IPS DF 6.9 (cell line): ENCODE measurements at regions not wholly inside any gene's neighbourhood (a gene's known extent, or its start where the extent isn't known, plus 50 kb on each side); places are given as distances from the start of the nearest gene placed in this dataset.

ENCODE experiments used
- DNase-seq: peaks from one replicate; pipeline ENCODE4 v3.0.0-alpha.2; 2013; ENCODE audit warnings: low read depth, low spot score
- H3K27ac ChIP-seq: one replicate; pipeline ENCODE4 v1.5.1; 2013; ENCODE audit warnings: low read length, control low read depth
- H3K27me3 ChIP-seq: 2 replicates; pipeline ENCODE4 v1.6.1; 2013; ENCODE audit warnings: mild to moderate bottlenecking, low read length; ENCODE audit not compliant: control insufficient read depth, insufficient read depth
- H3K36me3 ChIP-seq: 2 replicates; pipeline ENCODE4 v1.6.1; 2013; ENCODE audit warnings: low read length; ENCODE audit not compliant: control insufficient read depth, insufficient read depth
- H3K4me1 ChIP-seq: 2 replicates; pipeline ENCODE4 v1.6.1; 2013; ENCODE audit warnings: low read length; ENCODE audit not compliant: control insufficient read depth, insufficient read depth
- H3K4me3 ChIP-seq: 2 replicates; pipeline ENCODE4 v1.5.1; 2013; ENCODE audit warnings: mild to moderate bottlenecking, low read length
- H3K9me3 ChIP-seq: 2 replicates; pipeline ENCODE4 v1.6.1; 2013; ENCODE audit warnings: low read length, inconsistent platforms; ENCODE audit not compliant: control insufficient read depth, insufficient read depth
- WGBS: extraction: QIAGEN DNeasy Blood & Tissue Kit; methylation state at CpG from one replicate; pipeline ENCODE4 v1.1.7; 2013; ENCODE audit warnings: mixed read lengths, missing lambda C conversion rate; ENCODE audit not compliant: insufficient read length, insufficient coverage; 5-methylcytosine and 5-hydroxymethylcytosine counted together

- DNase-seq, result no peak
- no peaks in the 10 kb centered on the region for H3K27me3 ChIP-seq
- no peaks in the 10 kb centered on the region; the same call in 1 of the 2 replicates for H3K4me1 ChIP-seq
- no peaks in the 10 kb centered on the region for H3K36me3 ChIP-seq
- no peaks in the 10 kb centered on the region for H3K9me3 ChIP-seq
- no peak overlapping the region for H3K4me3 ChIP-seq
- no CpG with 5 or more reads among the region's 1 CpG for WGBS
- H3K27ac ChIP-seq, result no peak overlapping the region
Observed at GRCh38 chr7:46854958-46855473, 726.9 kb downstream of the TNS3 start.

GRCh38 chr7:46853451-46853850 lies 728.5 kb downstream of the TNS3 start:
- Histone ChIP-seq H3K9me3 (no peaks in the 10 kb centered on the region), H3K27ac (no peak overlapping the region), H3K36me3 (no peaks in the 10 kb centered on the region)

DNA sequence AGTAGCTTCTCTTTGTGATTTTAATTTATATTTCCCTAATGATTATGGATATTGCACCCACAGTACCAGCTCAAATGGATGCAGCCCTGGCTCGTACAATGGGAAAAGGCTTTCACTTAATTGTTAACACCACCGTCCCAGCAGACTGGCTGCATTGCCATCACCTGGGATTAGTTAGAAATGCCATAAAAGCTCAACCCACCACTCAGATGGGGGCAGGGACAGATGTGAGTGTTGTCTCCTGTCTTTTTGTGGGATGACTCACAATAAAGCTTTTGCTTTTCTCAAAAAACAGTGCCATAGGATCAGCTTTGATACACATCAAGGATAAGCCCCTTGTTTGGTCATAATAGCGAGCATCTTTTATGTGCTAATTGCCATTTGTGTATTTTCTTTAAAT lies 729.1 kb downstream of the TNS3 start:
- Histone ChIP-seq H3K4me3 (no peak overlapping the region), H3K9me3 (no peaks in the 10 kb centered on the region), H3K36me3 (no peaks in the 10 kb centered on the region), H3K27me3 (no peaks in the 10 kb centered on the region), H3K27ac (no peak overlapping the region), H3K4me1 (no peaks in the 10 kb centered on the region; the same call in 1 of the 2 replicates)
- DNase-seq, result no peak
- no CpG with 5 or more reads among the region's 3 CpGs for WGBS

More at GRCh38 chr7:46853451-46853850, 728.5 kb downstream of the TNS3 start:
- H3K4me1 ChIP-seq, result no peaks in the 10 kb centered on the region; the same call in 1 of the 2 replicates
- no CpG with 5 or more reads among the region's 1 CpG for WGBS
- H3K27me3 ChIP-seq, result no peaks in the 10 kb centered on the region
- DNase-seq, result no peak
- no peak overlapping the region for H3K4me3 ChIP-seq

- H3K36me3 ChIP-seq, result no peaks in the 10 kb centered on the region
- no peaks in the 10 kb centered on the region; the same call in 1 of the 2 replicates for H3K4me1 ChIP-seq
- DNase-seq, result no peak
- H3K27ac ChIP-seq, result no peak overlapping the region
- H3K4me3 ChIP-seq, result no peak overlapping the region
- no peaks in the 10 kb centered on the region for H3K27me3 ChIP-seq
- 100% methylated on average over 1 of the region's 10 CpGs for WGBS
- no peaks in the 10 kb centered on the region for H3K9me3 ChIP-seq
Observed at GRCh38 chr7:46850563-46851330, 731.2 kb downstream of the TNS3 start.

DNA sequence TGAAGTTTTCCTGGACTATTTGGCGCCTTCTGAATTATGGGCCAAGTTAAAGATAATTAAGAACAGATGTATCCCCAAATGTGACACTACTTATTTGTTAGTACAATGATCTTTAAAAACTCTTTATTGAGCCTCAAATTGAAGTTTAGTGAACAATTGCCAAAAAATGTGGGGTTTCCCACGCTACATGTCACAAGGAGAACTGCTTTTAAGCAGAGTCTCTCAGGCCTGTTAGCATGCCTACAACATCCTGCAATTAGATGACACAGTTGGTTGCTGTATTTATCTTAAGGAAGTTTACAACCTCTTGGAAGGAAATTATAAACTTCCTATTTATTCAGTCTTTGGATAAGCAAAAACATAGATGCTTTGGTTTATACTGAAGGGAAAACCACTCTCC lies 733.0 kb downstream of the TNS3 start:
- DNase-seq, result no peak
- Histone ChIP-seq H3K36me3 (no peaks in the 10 kb centered on the region), H3K9me3 (no peaks in the 10 kb centered on the region), H3K27me3 (no peaks in the 10 kb centered on the region), H3K4me3 (no peak overlapping the region), H3K4me1 (no peaks in the 10 kb centered on the region; the same call in 1 of the 2 replicates), H3K27ac (no peak overlapping the region)
- WGBS, result no CpG with 5 or more reads among the region's 2 CpGs

DNA sequence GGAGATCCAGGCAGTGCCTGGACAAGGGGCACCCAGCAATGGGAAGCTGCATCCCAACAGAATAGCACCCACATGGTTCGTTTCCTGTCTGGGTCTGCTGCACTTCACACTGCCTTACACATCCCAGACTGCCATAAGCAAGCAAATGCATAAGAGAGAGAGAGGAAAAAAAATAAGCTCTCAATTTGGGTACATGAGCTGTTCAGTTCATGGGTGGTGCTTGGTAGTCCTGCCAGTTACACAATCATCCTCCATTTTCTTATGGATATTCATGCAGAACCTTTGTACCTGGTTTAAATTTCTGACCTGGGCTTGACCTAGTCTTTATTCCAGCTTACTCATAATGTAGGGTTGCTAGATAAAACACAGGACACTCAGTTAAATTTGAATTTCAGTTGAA lies 733.6 kb downstream of the TNS3 start:
- no CpG with 5 or more reads among the region's 1 CpG for WGBS
- H3K27ac ChIP-seq, result no peak overlapping the region
- H3K36me3 ChIP-seq, result no peaks in the 10 kb centered on the region
- no peaks in the 10 kb centered on the region for H3K27me3 ChIP-seq
- H3K4me1 ChIP-seq, result no peaks in the 10 kb centered on the region; the same call in 1 of the 2 replicates
- no peak overlapping the region for H3K4me3 ChIP-seq
- DNase-seq, result no peak
- no peaks in the 10 kb centered on the region for H3K9me3 ChIP-seq

DNA sequence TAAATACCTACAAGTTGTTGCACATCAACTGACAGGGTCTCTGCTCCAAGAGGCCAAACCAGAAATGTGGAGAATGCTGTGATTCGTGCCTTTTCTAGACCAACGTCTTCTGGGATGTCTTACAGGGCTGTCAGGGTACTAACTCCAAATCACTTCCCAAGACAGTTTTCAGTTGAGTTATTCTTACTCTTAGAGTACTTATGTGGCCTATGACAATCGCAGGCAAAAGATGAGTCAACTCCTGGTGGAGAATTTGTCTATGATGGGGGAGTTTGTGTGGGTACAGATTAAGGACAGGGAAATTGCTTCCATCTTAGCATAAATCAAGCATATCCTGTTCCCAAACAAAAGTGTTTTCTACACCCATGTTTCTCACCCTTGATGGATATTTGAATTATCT lies 734.8 kb downstream of the TNS3 start:
- no CpG with 5 or more reads among the region's 3 CpGs for WGBS

GRCh38 chr7:46844486-46844885 lies 737.4 kb downstream of the TNS3 start:
- no peaks in the 10 kb centered on the region for H3K36me3 ChIP-seq
- no peak overlapping the region for H3K4me3 ChIP-seq
- H3K9me3 ChIP-seq, result no peaks in the 10 kb centered on the region
- H3K27ac ChIP-seq, result no peak overlapping the region
- WGBS, result no CpG with 5 or more reads among the region's 3 CpGs
- DNase-seq, result no peak
- H3K27me3 ChIP-seq, result no peaks in the 10 kb centered on the region
- H3K4me1 ChIP-seq, result no peaks in the 10 kb centered on the region

More for the DNA sequence above, 734.8 kb downstream of the TNS3 start:
- no peaks in the 10 kb centered on the region for H3K4me1 ChIP-seq
- no peaks in the 10 kb centered on the region for H3K27me3 ChIP-seq
- no peaks in the 10 kb centered on the region for H3K36me3 ChIP-seq
- H3K9me3 ChIP-seq, result no peaks in the 10 kb centered on the region
- H3K27ac ChIP-seq, result no peak overlapping the region
- no peak overlapping the region for H3K4me3 ChIP-seq
- DNase-seq, result no peak

DNA sequence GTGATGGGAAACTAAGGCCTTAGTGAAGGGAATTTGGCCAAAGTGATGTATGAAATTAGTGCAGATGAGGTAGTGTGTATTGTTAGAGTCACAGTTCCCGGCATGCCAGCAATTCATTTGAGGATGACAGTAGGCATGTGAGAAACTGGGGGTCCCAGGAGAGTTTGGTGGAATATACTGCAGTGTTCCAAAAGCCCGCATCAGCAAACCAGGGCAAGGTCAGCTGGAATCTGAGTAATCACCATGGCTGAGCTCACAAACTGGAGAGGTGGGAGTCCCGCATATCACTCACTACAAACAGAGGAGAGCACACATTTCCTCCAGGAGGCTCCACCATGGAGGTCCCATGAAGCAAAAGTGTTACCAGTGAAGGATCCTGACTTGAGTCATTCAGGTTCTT lies 740.7 kb downstream of the TNS3 start:
- H3K4me1 ChIP-seq, result no peaks in the 10 kb centered on the region
- no peak overlapping the region for H3K4me3 ChIP-seq
- H3K27me3 ChIP-seq, result no peaks in the 10 kb centered on the region
- H3K27ac ChIP-seq, result no peak overlapping the region
- no peak for DNase-seq
- no peaks in the 10 kb centered on the region for H3K9me3 ChIP-seq
- no peaks in the 10 kb centered on the region for H3K36me3 ChIP-seq
- no CpG with 5 or more reads among the region's 3 CpGs for WGBS

- Histone ChIP-seq H3K27me3 (no peaks in the 10 kb centered on the region), H3K9me3 (no peaks in the 10 kb centered on the region), H3K36me3 (no peaks in the 10 kb centered on the region), H3K27ac (no peak overlapping the region), H3K4me1 (no peaks in the 10 kb centered on the region), H3K4me3 (no peak overlapping the region)
- DNase-seq, result no peak
- no CpG with 5 or more reads among the region's 3 CpGs for WGBS
Observed at GRCh38 chr7:46839651-46840050, 742.3 kb downstream of the TNS3 start.

GRCh38 chr7:46838463-46838862 lies 743.4 kb downstream of the TNS3 start:
- Histone ChIP-seq H3K9me3 (no peaks in the 10 kb centered on the region), H3K36me3 (no peaks in the 10 kb centered on the region)
- no CpG with 5 or more reads among the region's 5 CpGs for whole genome bisulfite sequencing

More at GRCh38 chr7:46838463-46838862, 743.4 kb downstream of the TNS3 start:
- Histone ChIP-seq H3K4me3 (no peak overlapping the region), H3K27ac (no peak overlapping the region), H3K27me3 (no peaks in the 10 kb centered on the region), H3K4me1 (no peaks in the 10 kb centered on the region)
- DNase-seq, result no peak
